GM12878 (cell line): ENCODE measurements at regions not wholly inside any gene's neighbourhood (a gene's known extent, or its start where the extent isn't known, plus 50 kb on each side); places are given as distances from the start of the nearest gene placed in this dataset.

Source experiments
- BACH1 ChIP-seq: fragments of 450-650 bp; IDR thresholded peaks from 2 replicates; pipeline ENCODE4 v1.6.1; 2017; ENCODE audit warnings: mild to moderate bottlenecking, borderline replicate concordance
- BHLHE40 ChIP-seq, 2 experiments: fragments of 450-650 bp in 1 of 2; IDR thresholded peaks; 2 replicates each; pipeline ENCODE4 v1.6.1; 2011 to 2017; ENCODE audit warnings: low read depth in 2 of 2, borderline replicate concordance in 1 of 2, improper control_type of control experiment in 1 of 2, low read length in 1 of 2, mild to moderate bottlenecking in 1 of 2
- CTCF ChIP-seq, 3 experiments: IDR thresholded peaks in 2 of 3; conservative IDR thresholded peaks in 1 of 3; 2 replicates each; pipeline ENCODE4 v1.5.1; 2011; ENCODE audit warnings: low read depth in 3 of 3, low read length in 3 of 3, mild to moderate bottlenecking in 3 of 3, control low read depth in 2 of 3, moderate library complexity in 2 of 3, inconsistent platforms in 1 of 3, mixed read lengths in 1 of 3; ENCODE audit not compliant: control insufficient read depth in 2 of 3, insufficient read depth in 1 of 3; ENCODE audit errors: extremely low read depth in 1 of 3
- GATAD2B ChIP-seq: fragments of 450-650 bp; conservative IDR thresholded peaks from 2 replicates; pipeline ENCODE4 v1.6.1; 2017; ENCODE audit warnings: low read depth, mild to moderate bottlenecking, moderate library complexity
- MTA3 ChIP-seq: IDR thresholded peaks from 2 replicates; pipeline ENCODE4 v1.6.1; 2012; ENCODE audit warnings: low read length, inconsistent platforms, borderline replicate concordance
- PKNOX1 ChIP-seq: fragments of 450-650 bp; IDR thresholded peaks from 2 replicates; pipeline ENCODE4 v1.6.1; 2016; ENCODE audit warnings: mild to moderate bottlenecking
- POLR2AphosphoS5 ChIP-seq: IDR thresholded peaks from 2 replicates; pipeline ENCODE4 v1.6.1; 2011; ENCODE audit warnings: mild to moderate bottlenecking, low read length, inconsistent platforms

GRCh38 chr6:79808921-79809320, 138.4 kb downstream of the ELOVL4 start:
- no peak for TF ChIP-seq POLR2AphosphoS5
- no peak for TF ChIP-seq GATAD2B
- TF ChIP-seq PKNOX1 = no peak
- TF ChIP-seq MTA3 = no peak
- no peak for TF ChIP-seq CTCF (IDR thresholded peaks at IDR 0.05 in 2 of 3, conservative IDR thresholded peaks at IDR 0.05 in 1 of 3; ENCODE audit: control insufficient read depth in 2 of 3, extremely low read depth in 1 of 3, insufficient read depth in 1 of 3, low read depth in 3 of 3, low read length in 3 of 3)
- no peak for TF ChIP-seq BACH1
- TF ChIP-seq BHLHE40 (IDR thresholded peaks at IDR 0.05; ENCODE audit: borderline replicate concordance in 1 of 2, low read depth in 2 of 2, low read length in 1 of 2) = no peak
